ENCODE measurements at regions not wholly inside any gene's neighbourhood (a gene's known extent, or its start where the extent isn't known, plus 50 kb on each side); places are given as distances from the start of the nearest gene placed in this dataset.

DNA sequence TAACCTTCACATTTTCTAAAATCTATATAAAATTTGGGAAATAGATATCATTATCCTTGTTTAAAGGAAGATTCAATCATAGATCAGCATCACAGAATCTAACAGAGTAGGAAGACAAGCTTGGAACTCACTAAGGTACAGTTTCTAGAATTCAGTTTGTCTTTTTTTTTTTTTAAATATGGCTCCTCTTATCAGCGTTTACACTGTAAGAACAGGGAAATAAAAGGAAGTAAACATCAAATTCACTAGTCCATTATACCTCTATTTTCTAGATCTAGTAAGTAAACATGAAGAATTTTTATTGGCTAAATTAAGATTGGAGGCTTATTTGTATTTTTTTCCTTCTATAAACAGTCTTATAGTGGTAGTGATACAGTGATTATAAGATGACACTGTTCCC, 144.9 kb downstream of the LRIG3 start:
- POLR2A ChIA-PET, result no interaction called here
- no peak for DNase-seq
- CTCF ChIA-PET, result no interaction called here
- WGBS (ENCODE audit: insufficient coverage), result no CpG with 5 or more reads among the region's 1 CpG
- H3K4me1 ChIP-seq (ENCODE audit: control extremely low read depth in 1 of 4, control insufficient read depth in 4 of 4, insufficient read depth in 4 of 4, low read length in 3 of 4), result no peaks in the 10 kb centered on the region
- no peak overlapping the region for H3K27ac ChIP-seq (ENCODE audit: insufficient read depth in 1 of 2, low read depth in 1 of 2, low read length in 2 of 2, poor library complexity in 1 of 2, severe bottlenecking in 2 of 2)
- no peaks in the 10 kb centered on the region for H3K36me3 ChIP-seq (ENCODE audit: control insufficient read depth in 4 of 4, insufficient read depth in 4 of 4, low read length in 3 of 4)
- H3K27me3 ChIP-seq (replicated peaks in 2 of 5; ENCODE audit: control insufficient read depth in 4 of 5, insufficient read depth in 5 of 5, low read length in 4 of 5), result no peaks in the 10 kb centered on the region
- peaks cover 0 to 4% (median 0%) of the 10 kb centered on the region in 5 experiments for H3K9me3 ChIP-seq (ENCODE audit: control extremely low read depth in 1 of 5, control insufficient read depth in 4 of 5, insufficient read depth in 2 of 5, low read depth in 1 of 5, low read length in 4 of 5)
- H3K4me3 ChIP-seq (ENCODE audit: control insufficient read depth in 1 of 7, extremely low read depth in 1 of 7, insufficient read depth in 4 of 7, low read depth in 2 of 7, low read length in 6 of 7), result no peak overlapping the region

- POLR2A ChIA-PET, result no interaction called here
- H3K4me1 ChIP-seq (ENCODE audit: control extremely low read depth in 1 of 4, control insufficient read depth in 4 of 4, insufficient read depth in 4 of 4, low read length in 3 of 4), result no peaks in the 10 kb centered on the region
- no peak for DNase-seq
- H3K27ac ChIP-seq (ENCODE audit: insufficient read depth in 1 of 2, low read depth in 1 of 2, low read length in 2 of 2, poor library complexity in 1 of 2, severe bottlenecking in 2 of 2), result no peak overlapping the region
- no peaks in the 10 kb centered on the region for H3K27me3 ChIP-seq (replicated peaks in 2 of 5; ENCODE audit: control insufficient read depth in 4 of 5, insufficient read depth in 5 of 5, low read length in 4 of 5)
- H3K4me3 ChIP-seq (ENCODE audit: control insufficient read depth in 1 of 7, extremely low read depth in 1 of 7, insufficient read depth in 4 of 7, low read depth in 2 of 7, low read length in 6 of 7), result no peak overlapping the region
- H3K9me3 ChIP-seq (ENCODE audit: control extremely low read depth in 1 of 5, control insufficient read depth in 4 of 5, insufficient read depth in 2 of 5, low read depth in 1 of 5, low read length in 4 of 5), result no peaks in the 10 kb centered on the region
- no peaks in the 10 kb centered on the region for H3K36me3 ChIP-seq (ENCODE audit: control insufficient read depth in 4 of 4, insufficient read depth in 4 of 4, low read length in 3 of 4)
- CTCF ChIA-PET, result no interaction called here
These were observed 144.2 kb downstream of the LRIG3 start for GRCh38 chr12:58776144-58776543.

GRCh38 chr12:58777815-58778214, 142.5 kb downstream of the LRIG3 start:
- Histone ChIP-seq H3K9me3 (ENCODE audit: control extremely low read depth in 1 of 5, control insufficient read depth in 4 of 5, insufficient read depth in 2 of 5, low read depth in 1 of 5, low read length in 4 of 5) (no peaks in the 10 kb centered on the region), H3K4me3 (ENCODE audit: control insufficient read depth in 1 of 7, extremely low read depth in 1 of 7, insufficient read depth in 4 of 7, low read depth in 2 of 7, low read length in 6 of 7) (no peak overlapping the region), H3K36me3 (ENCODE audit: control insufficient read depth in 4 of 4, insufficient read depth in 4 of 4, low read length in 3 of 4) (no peaks in the 10 kb centered on the region), H3K27me3 (replicated peaks in 2 of 5; ENCODE audit: control insufficient read depth in 4 of 5, insufficient read depth in 5 of 5, low read length in 4 of 5) (no peaks in the 10 kb centered on the region), H3K4me1 (ENCODE audit: control extremely low read depth in 1 of 4, control insufficient read depth in 4 of 4, insufficient read depth in 4 of 4, low read length in 3 of 4) (no peaks in the 10 kb centered on the region), H3K27ac (ENCODE audit: insufficient read depth in 1 of 2, low read depth in 1 of 2, low read length in 2 of 2, poor library complexity in 1 of 2, severe bottlenecking in 2 of 2) (no peak overlapping the region)
- ChIA-PET POLR2A (no interaction called here), CTCF (no interaction called here)
- DNase-seq, result no peak

- CTCF ChIA-PET, result no interaction called here
- 97% methylated on average over 5 of the region's 5 CpGs for WGBS (ENCODE audit: insufficient coverage)
- POLR2A ChIA-PET, result no interaction called here
These were observed 138.7 kb downstream of the LRIG3 start for GRCh38 chr12:58781609-58782008.

DNA sequence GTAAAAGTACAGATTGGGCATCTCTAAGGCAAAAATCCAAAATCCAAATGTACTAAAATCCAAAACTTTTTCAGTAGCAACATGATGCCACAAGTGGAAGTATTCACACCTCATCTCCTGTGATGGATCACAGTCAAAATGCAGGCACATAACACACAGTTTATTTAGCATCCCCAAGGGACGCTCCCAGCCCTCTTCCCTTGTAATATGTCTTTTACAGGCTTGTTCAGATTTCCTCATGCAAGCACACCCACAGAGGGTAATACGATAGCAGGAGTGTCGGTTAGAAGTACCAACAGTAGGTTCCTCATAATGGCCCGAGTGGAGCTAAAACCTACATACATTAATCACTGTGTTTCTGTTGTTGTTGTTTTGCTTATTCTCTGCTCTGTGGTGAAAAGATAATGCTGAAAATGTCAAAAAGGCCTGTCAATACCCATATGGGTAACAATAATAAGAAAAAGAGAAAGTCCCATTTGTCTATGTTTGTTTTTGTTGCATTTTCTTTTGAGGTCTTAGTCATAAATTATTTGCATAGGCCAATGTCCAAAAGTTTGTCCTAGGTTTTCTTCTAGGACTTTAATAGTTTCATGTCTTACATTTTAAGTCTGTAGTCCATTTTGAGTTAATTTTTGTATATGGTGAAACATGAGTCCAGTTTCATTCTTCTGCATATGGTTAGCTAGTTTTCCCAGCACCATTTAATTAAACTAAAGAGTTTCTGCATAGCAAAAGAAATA, 133.1 kb downstream of the LRIG3 start:
- CTCF ChIA-PET, result no interaction called here
- no peaks in the 10 kb centered on the region for H3K9me3 ChIP-seq (ENCODE audit: control extremely low read depth in 1 of 5, control insufficient read depth in 4 of 5, insufficient read depth in 2 of 5, low read depth in 1 of 5, low read length in 4 of 5)
- POLR2A ChIA-PET, result no interaction called here
- H3K27me3 ChIP-seq (replicated peaks in 2 of 5; ENCODE audit: control insufficient read depth in 4 of 5, insufficient read depth in 5 of 5, low read length in 4 of 5), result no peaks in the 10 kb centered on the region
- no peak for DNase-seq
- H3K4me3 ChIP-seq (ENCODE audit: control insufficient read depth in 1 of 7, extremely low read depth in 1 of 7, insufficient read depth in 4 of 7, low read depth in 2 of 7, low read length in 6 of 7), result no peak overlapping the region
- no peak overlapping the region for H3K27ac ChIP-seq (ENCODE audit: insufficient read depth in 1 of 2, low read depth in 1 of 2, low read length in 2 of 2, poor library complexity in 1 of 2, severe bottlenecking in 2 of 2)
- 83% methylated on average over 1 of the region's 4 CpGs for WGBS (ENCODE audit: insufficient coverage)
- no peaks in the 10 kb centered on the region for H3K4me1 ChIP-seq (ENCODE audit: control extremely low read depth in 1 of 4, control insufficient read depth in 4 of 4, insufficient read depth in 4 of 4, low read length in 3 of 4)
- no peaks in the 10 kb centered on the region for H3K36me3 ChIP-seq (ENCODE audit: control insufficient read depth in 4 of 4, insufficient read depth in 4 of 4, low read length in 3 of 4)

More at GRCh38 chr12:58781609-58782008, 138.7 kb downstream of the LRIG3 start:
- Histone ChIP-seq H3K4me1 (ENCODE audit: control extremely low read depth in 1 of 4, control insufficient read depth in 4 of 4, insufficient read depth in 4 of 4, low read length in 3 of 4) (no peaks in the 10 kb centered on the region), H3K4me3 (ENCODE audit: control insufficient read depth in 1 of 7, extremely low read depth in 1 of 7, insufficient read depth in 4 of 7, low read depth in 2 of 7, low read length in 6 of 7) (no peak overlapping the region), H3K9me3 (ENCODE audit: control extremely low read depth in 1 of 5, control insufficient read depth in 4 of 5, insufficient read depth in 2 of 5, low read depth in 1 of 5, low read length in 4 of 5) (no peaks in the 10 kb centered on the region), H3K27ac (ENCODE audit: insufficient read depth in 1 of 2, low read depth in 1 of 2, low read length in 2 of 2, poor library complexity in 1 of 2, severe bottlenecking in 2 of 2) (no peak overlapping the region), H3K27me3 (replicated peaks in 2 of 5; ENCODE audit: control insufficient read depth in 4 of 5, insufficient read depth in 5 of 5, low read length in 4 of 5) (no peaks in the 10 kb centered on the region), H3K36me3 (ENCODE audit: control insufficient read depth in 4 of 4, insufficient read depth in 4 of 4, low read length in 3 of 4) (no peaks in the 10 kb centered on the region)
- DNase-seq, result no peak

- ChIA-PET CTCF (no interaction called here), POLR2A (interaction anchor here (0.5 kb wide), 1 partner anchor 8 kb away, joined by 5 read pairs; no protein-coding TSS in a partner anchor)
- H3K4me1 ChIP-seq (ENCODE audit: control extremely low read depth in 1 of 4, control insufficient read depth in 4 of 4, insufficient read depth in 4 of 4, low read length in 3 of 4), result no peaks in the 10 kb centered on the region
- 98% methylated on average over 5 of the region's 6 CpGs for WGBS (ENCODE audit: insufficient coverage)
- H3K9me3 ChIP-seq (ENCODE audit: control extremely low read depth in 1 of 5, control insufficient read depth in 4 of 5, insufficient read depth in 2 of 5, low read depth in 1 of 5, low read length in 4 of 5), result no peaks in the 10 kb centered on the region
- no peak overlapping the region for H3K4me3 ChIP-seq (ENCODE audit: control insufficient read depth in 1 of 7, extremely low read depth in 1 of 7, insufficient read depth in 4 of 7, low read depth in 2 of 7, low read length in 6 of 7)
- no peak for DNase-seq
- H3K36me3 ChIP-seq (ENCODE audit: control insufficient read depth in 4 of 4, insufficient read depth in 4 of 4, low read length in 3 of 4), result no peaks in the 10 kb centered on the region
- H3K27ac ChIP-seq (ENCODE audit: insufficient read depth in 1 of 2, low read depth in 1 of 2, low read length in 2 of 2, poor library complexity in 1 of 2, severe bottlenecking in 2 of 2), result no peak overlapping the region
- H3K27me3 ChIP-seq (replicated peaks in 2 of 5; ENCODE audit: control insufficient read depth in 4 of 5, insufficient read depth in 5 of 5, low read length in 4 of 5), result no peaks in the 10 kb centered on the region
These were observed 125.4 kb downstream of the LRIG3 start for GRCh38 chr12:58794859-58795258.

GRCh38 chr12:58795825-58796224, 124.5 kb downstream of the LRIG3 start:
- POLR2A ChIA-PET, result no interaction called here
- no peaks in the 10 kb centered on the region for H3K27me3 ChIP-seq (replicated peaks in 2 of 5; ENCODE audit: control insufficient read depth in 4 of 5, insufficient read depth in 5 of 5, low read length in 4 of 5)
- CTCF ChIA-PET, result no interaction called here
- DNase-seq, result no peak
- no peaks in the 10 kb centered on the region for H3K9me3 ChIP-seq (ENCODE audit: control extremely low read depth in 1 of 5, control insufficient read depth in 4 of 5, insufficient read depth in 2 of 5, low read depth in 1 of 5, low read length in 4 of 5)
- H3K27ac ChIP-seq (ENCODE audit: insufficient read depth in 1 of 2, low read depth in 1 of 2, low read length in 2 of 2, poor library complexity in 1 of 2, severe bottlenecking in 2 of 2), result no peak overlapping the region
- H3K4me1 ChIP-seq (ENCODE audit: control extremely low read depth in 1 of 4, control insufficient read depth in 4 of 4, insufficient read depth in 4 of 4, low read length in 3 of 4), result no peaks in the 10 kb centered on the region
- H3K36me3 ChIP-seq (ENCODE audit: control insufficient read depth in 4 of 4, insufficient read depth in 4 of 4, low read length in 3 of 4), result no peaks in the 10 kb centered on the region
- no peak overlapping the region for H3K4me3 ChIP-seq (ENCODE audit: control insufficient read depth in 1 of 7, extremely low read depth in 1 of 7, insufficient read depth in 4 of 7, low read depth in 2 of 7, low read length in 6 of 7)
- WGBS (ENCODE audit: insufficient coverage), result 88% methylated on average over 3 of the region's 3 CpGs
